GM18868 (cell line): ENCODE measurements at regions not wholly inside any gene's neighbourhood (a gene's known extent, or its start where the extent isn't known, plus 50 kb on each side); places are given as distances from the start of the nearest gene placed in this dataset.

ENCODE experiments used
- ATAC-seq: cut with Tn5 transposase; IDR thresholded peaks from one replicate; pipeline ENCODE4 v1.9.1; 2021; ENCODE audit warnings: mild to moderate bottlenecking, moderate library complexity; ENCODE audit not compliant: unreplicated experiment

- ATAC-seq, result no peak
Observed at GRCh38 chr5:169450464-169450863, 133.1 kb upstream of the SPDL1 start.

- no peak for ATAC-seq
Observed at GRCh38 chr5:169448826-169449225, 134.7 kb upstream of the SPDL1 start.

GRCh38 chr5:169445191-169445590 is 138.4 kb upstream of the SPDL1 start:
- ATAC-seq, result no peak

- no peak for ATAC-seq
Observed at GRCh38 chr5:169442913-169443784, 140.4 kb upstream of the SPDL1 start.

GRCh38 chr5:169442403-169442874 is 141.1 kb upstream of the SPDL1 start:
- ATAC-seq, result no peak

GRCh38 chr5:169440107-169440705 is 139.3 kb upstream of the SLIT3 start:
- no peak for ATAC-seq

GRCh38 chr5:169439362-169439761 is 138.4 kb upstream of the SLIT3 start:
- no peak for ATAC-seq

GRCh38 chr5:169435506-169436229 is 134.7 kb upstream of the SLIT3 start:
- no peak for ATAC-seq

GRCh38 chr5:169433221-169433651 is 132.3 kb upstream of the SLIT3 start:
- ATAC-seq, result no peak

GRCh38 chr5:169431386-169431785 is 130.4 kb upstream of the SLIT3 start:
- ATAC-seq, result no peak

GRCh38 chr5:169430671-169431070 is 129.7 kb upstream of the SLIT3 start:
- no peak for ATAC-seq

- ATAC-seq, result no peak
Observed at GRCh38 chr5:169429044-169429443, 128.1 kb upstream of the SLIT3 start.

GRCh38 chr5:169426784-169427183 is 125.8 kb upstream of the SLIT3 start:
- ATAC-seq, result no peak

GRCh38 chr5:169424670-169425378 is 123.9 kb upstream of the SLIT3 start:
- ATAC-seq, result no peak

- no peak for ATAC-seq
Observed at GRCh38 chr5:169424279-169424655, 123.3 kb upstream of the SLIT3 start.

GRCh38 chr5:169423580-169424278 is 122.8 kb upstream of the SLIT3 start:
- no peak for ATAC-seq

- no peak for ATAC-seq
Observed at GRCh38 chr5:169422087-169422486, 121.1 kb upstream of the SLIT3 start.

- no peak for ATAC-seq
Observed at GRCh38 chr5:169421677-169422076, 120.7 kb upstream of the SLIT3 start.

- no peak for ATAC-seq
Observed at GRCh38 chr5:169417676-169418075, 116.7 kb upstream of the SLIT3 start.

- ATAC-seq, result no peak
Observed at GRCh38 chr5:169416583-169417196, 115.8 kb upstream of the SLIT3 start.
